Endothelial cell of umbilical vein (primary cell): ENCODE measurements at regions not wholly inside any gene's neighbourhood (a gene's known extent, or its start where the extent isn't known, plus 50 kb on each side); places are given as distances from the start of the nearest gene placed in this dataset.

ENCODE experiments used
- BruUV-seq: library from RNA; stranded (reverse); fragments of 400-500 nt; replicated peaks from 2 replicates; lab custom pipeline; 2021; lab: Mats Ljungman, UMichigan
- CTCF ChIA-PET: fragments of 300-600, 350-600 bp; sonication (Branson Sonifier 250); formaldehyde crosslinking; loops from one replicate; lab custom pipeline; 2021; ENCODE audit warnings: antibody characterized with exemption, inconsistent platforms; lab: Charles Lee
- POLR2A ChIA-PET: fragments of 300-600, 350-600 bp; sonication (Branson Sonifier 250); formaldehyde crosslinking; loops from one replicate; lab custom pipeline; 2021; ENCODE audit warnings: antibody characterized with exemption, inconsistent platforms; lab: Charles Lee
- DNase-seq: peaks from one replicate; pipeline ENCODE4 v3.0.0-alpha.2; 2011; ENCODE audit warnings: low read depth, low spot score
- FAIRE-seq: peaks from 2 replicates; lab custom pipeline; 2011; peaks lifted over from hg19 to GRCh38; lab: Jason Lieb, UNC
- H2AFZ ChIP-seq: 2 replicates; pipeline ENCODE4 v1.6.0; 2012; ENCODE audit warnings: low read depth, low read length, control low read depth, inconsistent platforms
- H3K27ac ChIP-seq: 2 replicates; pipeline ENCODE4 v1.5.1; 2011; ENCODE audit warnings: low read depth, mild to moderate bottlenecking, control low read depth, low read length, moderate library complexity; ENCODE audit not compliant: insufficient read depth
- H3K27me3 ChIP-seq, 2 experiments: 2 replicates each; pipeline versions ENCODE4 v1.6.0 to v1.6.1; 2011; ENCODE audit warnings: low read length in 2 of 2, mixed read lengths in 1 of 2; ENCODE audit not compliant: control insufficient read depth in 2 of 2, insufficient read depth in 2 of 2
- H3K36me3 ChIP-seq, 2 experiments: 2 replicates in 1 of 2; 3 replicates in 1 of 2; pipeline ENCODE4 v1.5.1; 2011; ENCODE audit warnings: low read length in 2 of 2, mild to moderate bottlenecking in 1 of 2, moderate library complexity in 1 of 2; ENCODE audit not compliant: control insufficient read depth in 2 of 2, insufficient read depth in 2 of 2; ENCODE audit errors: extremely low read depth in 1 of 2
- H3K4me1 ChIP-seq: 3 replicates; pipeline ENCODE4 v1.5.1; 2011; ENCODE audit warnings: mild to moderate bottlenecking, low read length; ENCODE audit not compliant: control insufficient read depth, insufficient read depth; ENCODE audit errors: extremely low read depth
- H3K4me2 ChIP-seq: 2 replicates; pipeline ENCODE4 v1.6.1; 2011; ENCODE audit warnings: low read length, control low read depth, mixed read lengths; ENCODE audit not compliant: insufficient read depth
- H3K4me3 ChIP-seq, 3 experiments: fragments of 200-600 bp in 1 of 3; sonication (generic), shearing (Covaris generic) in 1 of 3; replicated peaks in 1 of 3; 2 replicates each; pipeline ENCODE4 v1.5.1; 2011 to 2016; ENCODE audit warnings: control low read depth in 3 of 3, low read length in 3 of 3, mild to moderate bottlenecking in 2 of 3, inconsistent platforms in 1 of 3, low read depth in 1 of 3, moderate library complexity in 1 of 3; ENCODE audit not compliant: insufficient read depth in 1 of 3
- H3K79me2 ChIP-seq: 2 replicates; pipeline ENCODE4 v1.6.0; 2012; ENCODE audit warnings: low read length, inconsistent platforms; ENCODE audit not compliant: control insufficient read depth, insufficient read depth
- H3K9ac ChIP-seq: replicated peaks from 2 replicates; pipeline ENCODE3; 2011; ENCODE audit warnings: low read length, control low read depth; ENCODE audit not compliant: insufficient read depth; ENCODE audit errors: extremely low read depth
- H3K9me1 ChIP-seq: replicated peaks from 3 replicates; pipeline ENCODE4 v1.6.0; 2011; ENCODE audit warnings: mild to moderate bottlenecking, low read length; ENCODE audit not compliant: control insufficient read depth, insufficient read depth; ENCODE audit errors: extremely low read depth
- H3K9me3 ChIP-seq: replicated peaks from 2 replicates; pipeline ENCODE4 v1.5.1; 2012; ENCODE audit warnings: low read length, inconsistent platforms; ENCODE audit not compliant: control insufficient read depth, insufficient read depth
- H4K20me1 ChIP-seq: replicated peaks from 2 replicates; pipeline ENCODE3; 2011; ENCODE audit warnings: mild to moderate bottlenecking, low read length; ENCODE audit not compliant: control insufficient read depth, insufficient read depth; ENCODE audit errors: extremely low read depth
- EZH2 ChIP-seq: IDR thresholded peaks from 2 replicates; pipeline ENCODE4 v1.6.1; 2012; ENCODE audit warnings: borderline replicate concordance, low read depth, mild to moderate bottlenecking, moderate library complexity, low read length, inconsistent platforms; ENCODE audit not compliant: severe bottlenecking
- FOS ChIP-seq: IDR thresholded peaks from 2 replicates; pipeline ENCODE4 v1.6.1; 2011; ENCODE audit warnings: mild to moderate bottlenecking, low read length, moderate library complexity, borderline replicate concordance; ENCODE audit not compliant: insufficient read depth
- GATA2 ChIP-seq: IDR thresholded peaks from 2 replicates; pipeline ENCODE4 v1.7.0; 2011; ENCODE audit warnings: low read depth, mild to moderate bottlenecking, moderate library complexity, mixed read lengths, low read length; ENCODE audit not compliant: insufficient read length, insufficient read depth
- JUN ChIP-seq: IDR thresholded peaks from 2 replicates; pipeline ENCODE4 v1.6.1; 2011; ENCODE audit warnings: borderline replicate concordance, low read depth; ENCODE audit not compliant: insufficient read length, insufficient read depth
- MAX ChIP-seq: IDR thresholded peaks from 2 replicates; pipeline ENCODE4 v1.6.1; 2011; ENCODE audit not compliant: insufficient read depth, insufficient read length
- MYC ChIP-seq: IDR thresholded peaks from one replicate; pipeline ENCODE4 v1.6.1; 2011; ENCODE audit warnings: mild to moderate bottlenecking, low read depth, low read length
- POLR2A ChIP-seq: IDR thresholded peaks from 2 replicates; pipeline ENCODE4 v1.6.1; 2012; ENCODE audit warnings: low read depth, mild to moderate bottlenecking, control low read depth, low read length
- POLR2AphosphoS5 ChIP-seq: IDR thresholded peaks from 2 replicates; pipeline ENCODE4 v1.6.1; 2012; ENCODE audit warnings: low read depth, mild to moderate bottlenecking, control low read depth, low read length, moderate library complexity; ENCODE audit not compliant: insufficient read depth
- dilution Hi-C: fragments of 300-500 bp; cut with MboI; formaldehyde crosslinking; loops from one replicate; pipeline ENCODE4 v1.15.0; 2019; ENCODE audit warnings: low sequenced_read_pairs; ENCODE audit not compliant: extremely low pct_ligation_motif_present
- intact Hi-C: fragments of 100-400 bp; cut with micrococcal nuclease; formaldehyde crosslinking; loops from one replicate; pipeline ENCODE4 v1.10.0; 2022
- TF ChIP-seq, protein P1 (sequence below), 2 donors: IDR thresholded peaks; 1 replicate in 1 of 2; 2 replicates in 1 of 2; pipeline ENCODE4 v1.5.1; 2011; ENCODE audit warnings: low read length in 2 of 2, mild to moderate bottlenecking in 2 of 2, moderate library complexity in 2 of 2, control low read depth in 1 of 2, inconsistent platforms in 1 of 2, low read depth in 1 of 2; ENCODE audit not compliant: insufficient read depth in 1 of 2; ENCODE audit errors: extremely low read depth in 1 of 2

DNA sequence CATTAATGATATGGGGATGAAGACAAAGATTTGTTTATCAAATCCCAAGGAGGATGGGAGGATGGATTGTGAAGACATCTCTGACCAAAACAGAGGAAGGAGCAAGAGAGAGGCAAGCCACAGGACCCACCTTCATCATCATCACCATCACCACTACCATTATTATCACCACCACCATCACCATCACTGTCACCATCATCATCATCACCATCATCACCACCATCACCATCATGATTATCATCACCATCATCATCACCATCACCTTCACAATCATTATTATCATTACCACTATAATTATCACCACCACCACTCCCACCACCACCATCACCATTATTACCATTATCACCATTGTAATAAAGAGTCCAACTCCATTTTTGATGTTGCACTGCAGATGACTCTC, 482.5 kb downstream of the PTPRU start:
- Histone ChIP-seq H3K27ac (no peak overlapping the region), H3K4me2 (no peak overlapping the region), H2AFZ (no peak overlapping the region), H3K9me1 (no peaks in the 10 kb centered on the region), H3K27me3 (no peaks in the 10 kb centered on the region), H4K20me1 (no peaks in the 10 kb centered on the region), H3K9me3 (no peaks in the 10 kb centered on the region), H3K4me1 (no peaks in the 10 kb centered on the region), H3K79me2 (no peaks in the 10 kb centered on the region), H3K4me3 (no peak overlapping the region), H3K36me3 (no peaks in the 10 kb centered on the region), H3K9ac (no peak overlapping the region)
- ChIA-PET CTCF (no interaction called here), POLR2A (no interaction called here)
- intact Hi-C loops, result no loop called here
- DNase-seq, result no peak
- no peak for FAIRE-seq
- dilution Hi-C loops, result no loop called here
- no TSS peak for BruUV-seq
- no peak for TF ChIP-seq POLR2A
- TF ChIP-seq JUN, result no peak
- no peak for TF ChIP-seq EZH2
- no peak for TF ChIP-seq MYC
- TF ChIP-seq MAX, result no peak
- no peak for TF ChIP-seq FOS
- no peak for TF ChIP-seq GATA2
- TF ChIP-seq, protein P1, sequence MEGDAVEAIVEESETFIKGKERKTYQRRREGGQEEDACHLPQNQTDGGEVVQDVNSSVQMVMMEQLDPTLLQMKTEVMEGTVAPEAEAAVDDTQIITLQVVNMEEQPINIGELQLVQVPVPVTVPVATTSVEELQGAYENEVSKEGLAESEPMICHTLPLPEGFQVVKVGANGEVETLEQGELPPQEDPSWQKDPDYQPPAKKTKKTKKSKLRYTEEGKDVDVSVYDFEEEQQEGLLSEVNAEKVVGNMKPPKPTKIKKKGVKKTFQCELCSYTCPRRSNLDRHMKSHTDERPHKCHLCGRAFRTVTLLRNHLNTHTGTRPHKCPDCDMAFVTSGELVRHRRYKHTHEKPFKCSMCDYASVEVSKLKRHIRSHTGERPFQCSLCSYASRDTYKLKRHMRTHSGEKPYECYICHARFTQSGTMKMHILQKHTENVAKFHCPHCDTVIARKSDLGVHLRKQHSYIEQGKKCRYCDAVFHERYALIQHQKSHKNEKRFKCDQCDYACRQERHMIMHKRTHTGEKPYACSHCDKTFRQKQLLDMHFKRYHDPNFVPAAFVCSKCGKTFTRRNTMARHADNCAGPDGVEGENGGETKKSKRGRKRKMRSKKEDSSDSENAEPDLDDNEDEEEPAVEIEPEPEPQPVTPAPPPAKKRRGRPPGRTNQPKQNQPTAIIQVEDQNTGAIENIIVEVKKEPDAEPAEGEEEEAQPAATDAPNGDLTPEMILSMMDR (IDR thresholded peaks at IDR 0.05; ENCODE audit: extremely low read depth in 1 of 2, insufficient read depth in 1 of 2, low read depth in 1 of 2, low read length in 2 of 2), result no peak
- no peak for TF ChIP-seq POLR2AphosphoS5
